C4-2B (cell line): ENCODE measurements at regions not wholly inside any gene's neighbourhood (a gene's known extent, or its start where the extent isn't known, plus 50 kb on each side); places are given as distances from the start of the nearest gene placed in this dataset.

Experiments used
- ZFX ChIP-seq: fragments of 450-650 bp; IDR thresholded peaks from 2 replicates; pipeline ENCODE4 v1.6.1; 2017
- TF ChIP-seq, protein P1 (sequence below): fragments of 450-650 bp; conservative IDR thresholded peaks from 2 replicates; pipeline ENCODE4 v1.5.1; 2017; ENCODE audit warnings: mild to moderate bottlenecking

DNA sequence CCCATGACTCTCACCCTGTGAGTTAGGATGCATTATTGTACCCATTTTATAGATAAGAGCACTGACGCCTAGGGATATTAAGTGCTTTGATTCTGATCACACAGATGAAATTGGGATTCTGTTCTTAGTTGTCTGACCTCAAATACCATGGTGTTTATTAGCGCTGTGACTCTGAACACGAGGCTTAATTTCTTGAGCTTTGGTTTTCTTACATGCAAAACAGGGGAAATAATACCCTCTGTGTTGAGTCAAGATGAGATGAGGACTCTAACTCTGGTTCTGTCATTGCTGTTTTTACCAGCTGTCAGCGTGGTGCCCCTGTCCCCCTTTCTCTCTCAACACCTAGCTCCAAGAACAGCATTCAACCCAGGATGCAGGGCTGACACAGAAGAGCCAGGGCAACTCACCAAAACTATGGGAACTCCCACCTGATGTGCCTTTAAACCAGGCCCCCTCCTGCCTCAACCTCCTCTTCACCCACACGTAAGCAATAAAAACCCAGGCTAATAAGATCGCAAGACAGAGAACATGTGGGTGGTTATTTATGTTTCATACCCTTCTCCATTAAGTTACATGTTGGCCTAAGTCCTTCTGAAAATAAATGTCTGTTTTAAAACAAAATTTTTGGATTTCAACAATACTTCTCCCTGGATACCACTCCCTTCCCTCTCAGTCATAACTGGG lies 100.1 kb upstream of the SPATA12 start:
- TF ChIP-seq, protein P1, sequence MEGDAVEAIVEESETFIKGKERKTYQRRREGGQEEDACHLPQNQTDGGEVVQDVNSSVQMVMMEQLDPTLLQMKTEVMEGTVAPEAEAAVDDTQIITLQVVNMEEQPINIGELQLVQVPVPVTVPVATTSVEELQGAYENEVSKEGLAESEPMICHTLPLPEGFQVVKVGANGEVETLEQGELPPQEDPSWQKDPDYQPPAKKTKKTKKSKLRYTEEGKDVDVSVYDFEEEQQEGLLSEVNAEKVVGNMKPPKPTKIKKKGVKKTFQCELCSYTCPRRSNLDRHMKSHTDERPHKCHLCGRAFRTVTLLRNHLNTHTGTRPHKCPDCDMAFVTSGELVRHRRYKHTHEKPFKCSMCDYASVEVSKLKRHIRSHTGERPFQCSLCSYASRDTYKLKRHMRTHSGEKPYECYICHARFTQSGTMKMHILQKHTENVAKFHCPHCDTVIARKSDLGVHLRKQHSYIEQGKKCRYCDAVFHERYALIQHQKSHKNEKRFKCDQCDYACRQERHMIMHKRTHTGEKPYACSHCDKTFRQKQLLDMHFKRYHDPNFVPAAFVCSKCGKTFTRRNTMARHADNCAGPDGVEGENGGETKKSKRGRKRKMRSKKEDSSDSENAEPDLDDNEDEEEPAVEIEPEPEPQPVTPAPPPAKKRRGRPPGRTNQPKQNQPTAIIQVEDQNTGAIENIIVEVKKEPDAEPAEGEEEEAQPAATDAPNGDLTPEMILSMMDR, result no peak
- TF ChIP-seq ZFX, result no peak
